SH-SY5Y (cell line): ENCODE measurements at regions not wholly inside any gene's neighbourhood (a gene's known extent, or its start where the extent isn't known, plus 50 kb on each side); places are given as distances from the start of the nearest gene placed in this dataset.

Experiments used
- GATA2 ChIP-seq: IDR thresholded peaks from 2 replicates; pipeline ENCODE4 v1.6.1; 2011; ENCODE audit warnings: mild to moderate bottlenecking, low read depth, low read length
- GATA3 ChIP-seq: IDR thresholded peaks from 2 replicates; pipeline ENCODE4 v1.6.1; 2011; ENCODE audit warnings: low read depth, mild to moderate bottlenecking, low read length, moderate library complexity

- TF ChIP-seq GATA2 (no peak), GATA3 (no peak)
Observed at GRCh38 chr3:150270883-150271590, 137.1 kb upstream of the TSC22D2 start.
